A673 (cell line): ENCODE measurements at regions not wholly inside any gene's neighbourhood (a gene's known extent, or its start where the extent isn't known, plus 50 kb on each side); places are given as distances from the start of the nearest gene placed in this dataset.
"Not testable (repeated sequence)": the region's sequence is repeated elsewhere in the genome, so short reads cannot be mapped to it uniquely, and the experiment has no call there.

Experiments used
- EZH2 ChIP-seq: fragments of 200-600 bp; sonication (generic); IDR thresholded peaks from 2 replicates; pipeline ENCODE4 v1.6.1; 2017; ENCODE audit warnings: borderline replicate concordance, low read depth, mild to moderate bottlenecking, mixed read lengths, antibody characterized with exemption, low read length; ENCODE audit not compliant: poor library complexity, severe bottlenecking
- TF ChIP-seq, protein P1 (sequence below): fragments of 300-800, 200-600 bp; sonication (generic); conservative IDR thresholded peaks from 2 replicates; pipeline ENCODE4 v1.5.1; 2017; ENCODE audit warnings: low read depth, mild to moderate bottlenecking, antibody characterized with exemption, low read length, moderate library complexity, mixed read lengths

GRCh38 chr7:28333548-28333947 is 78.8 kb upstream of the CREB5 start:
- TF ChIP-seq, protein P1, sequence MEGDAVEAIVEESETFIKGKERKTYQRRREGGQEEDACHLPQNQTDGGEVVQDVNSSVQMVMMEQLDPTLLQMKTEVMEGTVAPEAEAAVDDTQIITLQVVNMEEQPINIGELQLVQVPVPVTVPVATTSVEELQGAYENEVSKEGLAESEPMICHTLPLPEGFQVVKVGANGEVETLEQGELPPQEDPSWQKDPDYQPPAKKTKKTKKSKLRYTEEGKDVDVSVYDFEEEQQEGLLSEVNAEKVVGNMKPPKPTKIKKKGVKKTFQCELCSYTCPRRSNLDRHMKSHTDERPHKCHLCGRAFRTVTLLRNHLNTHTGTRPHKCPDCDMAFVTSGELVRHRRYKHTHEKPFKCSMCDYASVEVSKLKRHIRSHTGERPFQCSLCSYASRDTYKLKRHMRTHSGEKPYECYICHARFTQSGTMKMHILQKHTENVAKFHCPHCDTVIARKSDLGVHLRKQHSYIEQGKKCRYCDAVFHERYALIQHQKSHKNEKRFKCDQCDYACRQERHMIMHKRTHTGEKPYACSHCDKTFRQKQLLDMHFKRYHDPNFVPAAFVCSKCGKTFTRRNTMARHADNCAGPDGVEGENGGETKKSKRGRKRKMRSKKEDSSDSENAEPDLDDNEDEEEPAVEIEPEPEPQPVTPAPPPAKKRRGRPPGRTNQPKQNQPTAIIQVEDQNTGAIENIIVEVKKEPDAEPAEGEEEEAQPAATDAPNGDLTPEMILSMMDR, result not testable (repeated sequence)
- TF ChIP-seq EZH2, result not testable (repeated sequence)
